B cell (primary cell): ENCODE measurements at regions not wholly inside any gene's neighbourhood (a gene's known extent, or its start where the extent isn't known, plus 50 kb on each side); places are given as distances from the start of the nearest gene placed in this dataset.
"Not testable (repeated sequence)": the region's sequence is repeated elsewhere in the genome, so short reads cannot be mapped to it uniquely, and the experiment has no call there.

Experiments used
- ATAC-seq: fragments of 200-7000 bp; cut with Tn5 transposase; one replicate; pipeline ENCODE4 v1.10.0; 2021; ENCODE audit warnings: low read depth, mild to moderate bottlenecking, moderate number of reproducible peaks, moderate library complexity
- CTCF ChIA-PET: fragments of 350-600 bp; sonication (Branson Sonifier 250); formaldehyde crosslinking; loops from one replicate; lab custom pipeline; 2021; ENCODE audit warnings: antibody characterized with exemption, inconsistent platforms; lab: Charles Lee
- POLR2A ChIA-PET: fragments of 350-600 bp; sonication (Branson Sonifier 250); formaldehyde crosslinking; loops from one replicate; lab custom pipeline; 2021; ENCODE audit warnings: antibody characterized with exemption; lab: Charles Lee
- DNase-seq: peaks from one replicate; pipeline ENCODE4 v3.0.0; 2013
- H2AFZ ChIP-seq: 2 replicates; pipeline ENCODE4 v1.6.1; 2012; ENCODE audit warnings: mild to moderate bottlenecking, low read depth, low read length; ENCODE audit not compliant: insufficient read depth, poor library complexity, severe bottlenecking
- H3K27ac ChIP-seq, 2 donors: 1 replicate in 1 of 2; 2 replicates in 1 of 2; pipeline ENCODE4 v1.5.1; 2012 to 2013; ENCODE audit warnings: low read length in 2 of 2, mild to moderate bottlenecking in 2 of 2, moderate library complexity in 1 of 2
- H3K27me3 ChIP-seq, 4 experiments: fragments of 200-600 bp in 1 of 4; sonication (generic) in 1 of 4; replicated peaks in 1 of 4; 1 replicate in 2 of 4; 2 replicates in 2 of 4; pipeline versions ENCODE4 v1.6.1 to v1.7.0; 2013 to 2016; ENCODE audit warnings: low read length in 3 of 4, mild to moderate bottlenecking in 2 of 4, mixed read lengths in 1 of 4, moderate library complexity in 1 of 4; ENCODE audit not compliant: insufficient read depth in 4 of 4, control insufficient read depth in 3 of 4; ENCODE audit errors: control extremely low read depth in 1 of 4
- H3K36me3 ChIP-seq, 2 experiments: replicated peaks in 1 of 2; 1 replicate in 1 of 2; 2 replicates in 1 of 2; pipeline versions ENCODE4 v1.6.1 to v1.7.1; 2013; ENCODE audit warnings: low read length in 1 of 2; ENCODE audit not compliant: insufficient read depth in 2 of 2, control insufficient read depth in 1 of 2; ENCODE audit errors: control extremely low read depth in 1 of 2, extremely low read depth in 1 of 2
- H3K4me1 ChIP-seq, 2 donors: fragments of 200-600 bp in 1 of 2; sonication (generic) in 1 of 2; 1 replicate in 1 of 2; 2 replicates in 1 of 2; pipeline versions ENCODE4 v1.5.1 to v1.6.1; 2013 to 2017; ENCODE audit warnings: low read length in 2 of 2; ENCODE audit not compliant: control insufficient read depth in 2 of 2, insufficient read depth in 2 of 2
- H3K4me2 ChIP-seq: replicated peaks from 2 replicates; pipeline ENCODE3; 2012; ENCODE audit warnings: mild to moderate bottlenecking, low read depth, low read length; ENCODE audit not compliant: poor library complexity, severe bottlenecking
- H3K4me3 ChIP-seq, 5 experiments: fragments of 200-600 bp in 1 of 5; sonication (generic) in 1 of 5; 1 replicate in 3 of 5; 2 replicates in 2 of 5; pipeline versions ENCODE4 v1.5.1 to v1.7.0; 2011 to 2016; ENCODE audit warnings: low read length in 4 of 5, mild to moderate bottlenecking in 4 of 5, low read depth in 2 of 5, control low read depth in 1 of 5, moderate library complexity in 1 of 5; ENCODE audit not compliant: insufficient read depth in 1 of 5; ENCODE audit errors: control extremely low read depth in 1 of 5, extremely low read depth in 1 of 5
- H3K79me2 ChIP-seq: fragments of 200-600 bp; sonication (generic); one replicate; pipeline ENCODE4 v1.6.0; 2016; ENCODE audit warnings: low read length; ENCODE audit not compliant: control insufficient read depth, insufficient read depth
- H3K9ac ChIP-seq: fragments of 200-600 bp; sonication (generic); 2 replicates; pipeline ENCODE4 v1.6.1; 2017; ENCODE audit warnings: mild to moderate bottlenecking, low read length, moderate library complexity
- H3K9me3 ChIP-seq, 3 donors: one replicate each; pipeline versions ENCODE4 v1.6.1 to v1.7.1; 2013; ENCODE audit warnings: low read length in 2 of 3; ENCODE audit not compliant: control insufficient read depth in 2 of 3, insufficient read depth in 1 of 3; ENCODE audit errors: control extremely low read depth in 1 of 3
- H4K20me1 ChIP-seq: 2 replicates; pipeline ENCODE4 v1.6.0; 2012; ENCODE audit warnings: mild to moderate bottlenecking, low read length; ENCODE audit not compliant: insufficient read depth, control insufficient read depth, poor library complexity, severe bottlenecking
- H3K27ac Mint-ChIP-seq: one replicate; pipeline ENCODE4 v1.8.0; 2021; ENCODE audit warnings: mixed read lengths
- H3K27me3 Mint-ChIP-seq: one replicate; pipeline ENCODE4 v1.8.0; 2021; ENCODE audit warnings: mixed read lengths
- H3K4me1 Mint-ChIP-seq: one replicate; pipeline ENCODE4 v1.8.0; 2021; ENCODE audit warnings: mixed read lengths
- H3K4me3 Mint-ChIP-seq: one replicate; pipeline ENCODE4 v1.8.0; 2021; ENCODE audit warnings: mixed read lengths
- H3K9me3 Mint-ChIP-seq: one replicate; pipeline ENCODE4 v1.8.0; 2022; ENCODE audit warnings: mixed read lengths; ENCODE audit not compliant: insufficient read depth
- WGBS: methylation state at CpG from one replicate; pipeline ENCODE4 v1.1.5; 2013; ENCODE audit warnings: missing lambda C conversion rate; ENCODE audit not compliant: insufficient coverage; 5-methylcytosine and 5-hydroxymethylcytosine counted together
- intact Hi-C: fragments of 100-400 bp; cut with micrococcal nuclease; formaldehyde crosslinking; loops from one replicate; pipeline ENCODE4 v1.10.0; 2022

GRCh38 chr7:76955124-76955523 is 77.0 kb downstream of the SPDYE17 start:
- H3K36me3 ChIP-seq, H3K4me3 Mint-ChIP-seq, CTCF ChIA-PET, H3K9me3 Mint-ChIP-seq, DNase-seq, intact Hi-C loops, H3K4me1 ChIP-seq, H3K27ac ChIP-seq, POLR2A ChIA-PET, H2AFZ ChIP-seq, ATAC-seq, H3K27me3 ChIP-seq, H3K9me3 ChIP-seq, H3K27ac Mint-ChIP-seq, H3K4me1 Mint-ChIP-seq, H3K4me2 ChIP-seq, H4K20me1 ChIP-seq, H3K9ac ChIP-seq, H3K4me3 ChIP-seq, H3K79me2 ChIP-seq, H3K27me3 Mint-ChIP-seq: not testable (repeated sequence)
- no CpG with 5 or more reads among the region's 4 CpGs for WGBS

DNA sequence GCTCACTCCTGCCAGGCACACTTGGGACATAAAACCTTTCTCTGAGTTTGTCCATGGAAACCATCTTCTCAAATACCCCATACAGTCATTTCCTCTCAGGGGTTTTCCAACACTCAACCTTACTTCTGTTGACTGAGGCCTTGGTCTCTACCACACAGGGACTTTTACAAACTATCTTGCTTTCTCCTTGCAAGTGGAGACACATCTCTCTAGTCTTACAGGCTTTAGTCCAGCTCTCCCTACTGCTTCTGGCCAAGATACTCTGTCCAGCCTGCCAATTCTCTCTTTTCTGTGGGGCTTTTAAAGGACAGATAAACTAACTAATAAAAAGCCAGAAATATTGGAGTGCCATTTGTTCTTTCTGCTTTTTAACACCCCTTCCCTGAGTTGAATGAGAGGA is 87.6 kb downstream of the SPDYE17 start:
- H3K9me3 ChIP-seq, H3K9me3 Mint-ChIP-seq, H3K27ac ChIP-seq, H3K79me2 ChIP-seq, H3K36me3 ChIP-seq, H3K4me1 Mint-ChIP-seq, H3K4me3 ChIP-seq, H3K4me2 ChIP-seq, H3K9ac ChIP-seq, DNase-seq, H3K4me1 ChIP-seq, CTCF ChIA-PET, H2AFZ ChIP-seq, H3K27me3 Mint-ChIP-seq, POLR2A ChIA-PET, H4K20me1 ChIP-seq, H3K4me3 Mint-ChIP-seq, H3K27me3 ChIP-seq, intact Hi-C loops: not testable (repeated sequence)
- peak overlapping the region; percentile 20 for H3K27ac Mint-ChIP-seq
- ATAC-seq = peak; percentile 39

DNA sequence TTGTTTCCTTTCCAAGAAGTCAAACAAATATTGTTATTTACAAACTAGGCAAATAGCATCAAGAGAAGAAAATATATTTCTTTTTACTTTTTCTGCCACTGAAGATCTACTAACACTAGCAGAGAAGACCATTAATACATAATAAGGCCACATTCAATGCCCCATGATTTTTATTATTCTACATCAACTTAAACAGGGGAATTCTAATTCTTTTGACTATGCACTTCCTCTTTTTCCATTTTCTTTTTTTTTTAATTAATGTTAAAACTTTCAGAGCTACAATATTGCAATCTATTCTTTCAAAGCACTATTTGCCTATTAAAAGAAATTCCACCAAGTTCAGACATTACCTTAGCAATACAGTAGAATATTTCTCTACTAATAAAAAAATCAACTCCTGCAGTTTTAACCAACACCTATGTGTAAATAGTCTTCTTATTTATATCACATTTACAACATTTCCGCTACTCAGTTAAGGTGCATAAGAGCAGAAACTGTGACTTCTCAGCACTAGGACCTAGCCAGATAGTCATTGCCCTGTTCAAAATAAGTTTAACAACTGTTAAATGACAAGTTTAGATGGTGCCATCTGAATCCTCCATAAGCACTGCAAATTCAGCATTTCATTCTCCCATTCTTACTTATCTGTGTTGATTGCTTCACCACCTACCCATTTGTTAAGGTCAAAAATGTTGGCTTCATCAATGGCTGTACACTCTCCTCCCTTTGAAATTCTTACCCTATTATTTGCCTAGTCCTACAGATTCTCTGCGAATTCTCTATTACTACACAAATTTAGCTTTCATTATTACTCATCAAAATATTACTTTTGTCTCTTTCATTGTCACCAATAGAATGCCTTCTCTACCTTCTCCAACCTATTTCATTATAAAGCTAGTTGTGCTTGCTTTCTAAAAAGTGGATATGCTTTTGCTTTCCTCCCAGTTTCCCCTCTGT is 90.1 kb downstream of the SPDYE17 start:
- H3K27me3 Mint-ChIP-seq, H4K20me1 ChIP-seq, H2AFZ ChIP-seq, CTCF ChIA-PET, H3K36me3 ChIP-seq, H3K4me3 Mint-ChIP-seq, H3K4me1 ChIP-seq, H3K4me1 Mint-ChIP-seq, H3K27ac ChIP-seq, H3K4me3 ChIP-seq, H3K79me2 ChIP-seq, H3K27ac Mint-ChIP-seq, H3K9me3 Mint-ChIP-seq, H3K4me2 ChIP-seq, H3K9ac ChIP-seq, POLR2A ChIA-PET, H3K9me3 ChIP-seq, intact Hi-C loops, H3K27me3 ChIP-seq: not testable (repeated sequence)
- DNase-seq (peak; percentile 8), ATAC-seq (peak; percentile 47)
- WGBS = no CpG with 5 or more reads among the region's 2 CpGs

- CTCF ChIA-PET, H3K27ac Mint-ChIP-seq, intact Hi-C loops: not testable (repeated sequence)
Measured at GRCh38 chr7:76937781-76938180, 94.4 kb downstream of the SPDYE17 start.

More at GRCh38 chr7:76937781-76938180, 94.4 kb downstream of the SPDYE17 start:
- H3K4me2 ChIP-seq, H3K27me3 ChIP-seq, H2AFZ ChIP-seq, H3K36me3 ChIP-seq, ATAC-seq, H3K79me2 ChIP-seq, POLR2A ChIA-PET, H3K4me1 ChIP-seq, H3K4me1 Mint-ChIP-seq, H3K4me3 Mint-ChIP-seq, H3K4me3 ChIP-seq, H3K27ac ChIP-seq, H3K9me3 ChIP-seq, DNase-seq, H3K9ac ChIP-seq, H4K20me1 ChIP-seq, H3K9me3 Mint-ChIP-seq: not testable (repeated sequence)
- WGBS = no CpG with 5 or more reads among the region's 3 CpGs
- H3K27me3 Mint-ChIP-seq = peaks cover 19% of the 10 kb centered on the region
